MCF 10A (cell line): ENCODE measurements at regions not wholly inside any gene's neighbourhood (a gene's known extent, or its start where the extent isn't known, plus 50 kb on each side); places are given as distances from the start of the nearest gene placed in this dataset.

Experiments
- BruUV-seq: library from RNA; stranded (reverse); fragments of 400-500 nt; replicated peaks from 2 replicates; lab custom pipeline; 2021; lab: Mats Ljungman, UMichigan
- CTCF ChIA-PET: fragments of 300-600 bp; sonication (Branson Sonifier 250); formaldehyde crosslinking; extraction: SDS; loops from one replicate; lab custom pipeline; 2021; ENCODE audit warnings: antibody characterized with exemption, inconsistent platforms; lab: Yijun Ruan, JAX
- POLR2A ChIA-PET: fragments of 300-600, 350-650 bp; sonication (Branson Sonifier 250); formaldehyde crosslinking; extraction: SDS; loops from one replicate; lab custom pipeline; 2020; ENCODE audit warnings: antibody characterized with exemption, inconsistent platforms; lab: Yijun Ruan, JAX
- DNase-seq: peaks from one replicate; pipeline ENCODE4 v3.0.0-alpha.2; 2018; ENCODE audit not compliant: unreplicated experiment
- H3K27ac Mint-ChIP-seq: one replicate; pipeline ENCODE4 v1.8.0; 2022; ENCODE audit warnings: mild to moderate bottlenecking, low read depth, mixed read lengths; ENCODE audit not compliant: unreplicated experiment
- H3K27me3 Mint-ChIP-seq: one replicate; pipeline ENCODE4 v1.8.0; 2022; ENCODE audit warnings: mixed read lengths; ENCODE audit not compliant: insufficient read depth, unreplicated experiment
- H3K36me3 Mint-ChIP-seq: one replicate; pipeline ENCODE4 v1.8.0; 2022; ENCODE audit warnings: mild to moderate bottlenecking, moderate library complexity, mixed read lengths; ENCODE audit not compliant: insufficient read depth, unreplicated experiment
- H3K4me1 Mint-ChIP-seq: one replicate; pipeline ENCODE4 v1.8.0; 2022; ENCODE audit warnings: mixed read lengths; ENCODE audit not compliant: insufficient read depth, unreplicated experiment
- H3K4me3 Mint-ChIP-seq: one replicate; pipeline ENCODE4 v1.8.0; 2022; ENCODE audit warnings: mild to moderate bottlenecking, moderate library complexity, mixed read lengths; ENCODE audit not compliant: unreplicated experiment
- H3K9me3 Mint-ChIP-seq: one replicate; pipeline ENCODE4 v1.8.0; 2022; ENCODE audit warnings: mixed read lengths; ENCODE audit not compliant: unreplicated experiment
- intact Hi-C: fragments of 100-400 bp; cut with micrococcal nuclease; formaldehyde crosslinking; loops from 2 replicates; pipeline ENCODE4 v1.14.1; 2022
- TF ChIP-seq, protein P1 (sequence below): fragments of 200-600 bp; IDR thresholded peaks from one replicate; pipeline ENCODE4 v1.8.0; 2022; ENCODE audit warnings: antibody characterized with exemption, mild to moderate bottlenecking; ENCODE audit not compliant: unreplicated experiment

DNA sequence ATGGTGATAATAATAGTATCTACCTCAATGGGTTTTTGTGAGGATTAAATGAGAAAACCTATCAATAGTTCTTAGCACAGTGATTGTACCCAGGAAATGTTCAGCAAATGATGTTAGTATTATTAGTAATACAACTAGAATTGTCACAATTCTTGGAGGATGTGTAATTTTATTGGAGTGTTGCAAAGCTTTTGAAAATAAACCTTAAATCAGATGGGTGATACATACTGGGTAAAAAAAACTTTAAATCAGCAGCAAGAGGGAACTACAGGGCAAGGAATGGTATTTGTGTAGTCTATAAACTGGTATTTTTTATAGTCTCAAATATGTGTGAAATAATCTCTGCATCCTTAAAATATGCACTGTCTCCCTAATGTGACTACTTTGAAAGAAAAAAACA is 371.6 kb downstream of the PIK3R1 start:
- POLR2A ChIA-PET = no interaction called here
- intact Hi-C loops = no loop called here
- no TSS peak for BruUV-seq
- no peaks in the 10 kb centered on the region for H3K4me1 Mint-ChIP-seq
- H3K27me3 Mint-ChIP-seq = no peaks in the 10 kb centered on the region
- no peak overlapping the region for H3K4me3 Mint-ChIP-seq
- no peaks in the 10 kb centered on the region for H3K36me3 Mint-ChIP-seq
- TF ChIP-seq, protein P1, sequence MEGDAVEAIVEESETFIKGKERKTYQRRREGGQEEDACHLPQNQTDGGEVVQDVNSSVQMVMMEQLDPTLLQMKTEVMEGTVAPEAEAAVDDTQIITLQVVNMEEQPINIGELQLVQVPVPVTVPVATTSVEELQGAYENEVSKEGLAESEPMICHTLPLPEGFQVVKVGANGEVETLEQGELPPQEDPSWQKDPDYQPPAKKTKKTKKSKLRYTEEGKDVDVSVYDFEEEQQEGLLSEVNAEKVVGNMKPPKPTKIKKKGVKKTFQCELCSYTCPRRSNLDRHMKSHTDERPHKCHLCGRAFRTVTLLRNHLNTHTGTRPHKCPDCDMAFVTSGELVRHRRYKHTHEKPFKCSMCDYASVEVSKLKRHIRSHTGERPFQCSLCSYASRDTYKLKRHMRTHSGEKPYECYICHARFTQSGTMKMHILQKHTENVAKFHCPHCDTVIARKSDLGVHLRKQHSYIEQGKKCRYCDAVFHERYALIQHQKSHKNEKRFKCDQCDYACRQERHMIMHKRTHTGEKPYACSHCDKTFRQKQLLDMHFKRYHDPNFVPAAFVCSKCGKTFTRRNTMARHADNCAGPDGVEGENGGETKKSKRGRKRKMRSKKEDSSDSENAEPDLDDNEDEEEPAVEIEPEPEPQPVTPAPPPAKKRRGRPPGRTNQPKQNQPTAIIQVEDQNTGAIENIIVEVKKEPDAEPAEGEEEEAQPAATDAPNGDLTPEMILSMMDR = no peak
- no peak for DNase-seq
- no peak overlapping the region for H3K27ac Mint-ChIP-seq
- H3K9me3 Mint-ChIP-seq = no peaks in the 10 kb centered on the region
- CTCF ChIA-PET = interaction anchor here (0.7 kb wide), 1 partner anchor 219 kb away, joined by 4 read pairs; no protein-coding TSS in a partner anchor

DNA sequence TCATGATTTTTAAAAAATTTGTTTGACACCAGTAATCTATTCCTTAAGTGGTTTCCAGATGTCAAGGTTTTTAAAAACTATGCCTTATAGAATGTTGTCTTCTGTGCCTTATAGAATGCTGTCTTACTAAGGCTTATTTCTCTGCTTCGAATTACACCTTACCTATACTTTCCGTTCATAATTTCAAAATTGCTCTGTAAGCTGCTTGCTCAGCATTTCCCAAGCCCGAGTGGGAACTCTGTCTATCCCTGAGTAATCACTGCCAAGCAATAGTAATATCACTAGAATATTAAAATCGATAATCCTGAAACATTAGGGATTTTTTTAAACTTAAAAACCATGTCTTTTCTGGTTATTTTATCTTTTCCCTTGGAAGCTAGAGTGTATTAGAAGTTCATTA is 376.3 kb downstream of the PIK3R1 start:
- intact Hi-C loops = no loop called here
- POLR2A ChIA-PET = no interaction called here
- H3K27ac Mint-ChIP-seq = no peak overlapping the region
- H3K4me3 Mint-ChIP-seq = no peak overlapping the region
- no peak for DNase-seq
- H3K4me1 Mint-ChIP-seq = no peaks in the 10 kb centered on the region
- H3K9me3 Mint-ChIP-seq = no peaks in the 10 kb centered on the region
- no peaks in the 10 kb centered on the region for H3K27me3 Mint-ChIP-seq
- BruUV-seq = no TSS peak
- H3K36me3 Mint-ChIP-seq = no peaks in the 10 kb centered on the region
- CTCF ChIA-PET = no interaction called here
- TF ChIP-seq, protein P1 = no peak

DNA sequence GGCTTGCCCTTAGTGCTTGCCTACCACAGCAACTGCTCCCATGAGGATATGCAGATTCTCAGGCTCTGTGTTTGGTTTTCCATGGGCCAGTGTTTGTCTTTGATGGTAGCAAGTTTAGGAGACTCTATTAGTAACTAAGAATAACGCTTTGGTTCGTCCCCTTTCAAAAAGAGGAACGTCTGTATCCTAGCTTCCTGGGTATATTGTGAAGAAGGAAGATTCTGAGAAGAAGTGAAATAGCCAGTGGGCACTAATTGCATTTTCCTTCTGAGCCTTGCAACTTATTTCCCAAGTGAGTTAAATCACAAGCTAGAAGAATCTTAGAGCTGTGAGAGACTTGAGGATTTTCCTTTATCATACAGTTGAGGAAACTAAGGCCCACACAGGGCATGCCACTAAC is 376.8 kb downstream of the PIK3R1 start:
- POLR2A ChIA-PET = no interaction called here
- DNase-seq = no peak
- TF ChIP-seq, protein P1 = no peak
- Mint-ChIP-seq H3K27ac (no peak overlapping the region), H3K4me3 (no peak overlapping the region), H3K36me3 (no peaks in the 10 kb centered on the region), H3K4me1 (no peaks in the 10 kb centered on the region), H3K27me3 (no peaks in the 10 kb centered on the region), H3K9me3 (no peaks in the 10 kb centered on the region)
- BruUV-seq = no TSS peak
- CTCF ChIA-PET = interaction anchor here (1.0 kb wide), 1 partner anchor 31 kb away, joined by 3 read pairs; no protein-coding TSS in a partner anchor
- intact Hi-C loops = no loop called here

DNA sequence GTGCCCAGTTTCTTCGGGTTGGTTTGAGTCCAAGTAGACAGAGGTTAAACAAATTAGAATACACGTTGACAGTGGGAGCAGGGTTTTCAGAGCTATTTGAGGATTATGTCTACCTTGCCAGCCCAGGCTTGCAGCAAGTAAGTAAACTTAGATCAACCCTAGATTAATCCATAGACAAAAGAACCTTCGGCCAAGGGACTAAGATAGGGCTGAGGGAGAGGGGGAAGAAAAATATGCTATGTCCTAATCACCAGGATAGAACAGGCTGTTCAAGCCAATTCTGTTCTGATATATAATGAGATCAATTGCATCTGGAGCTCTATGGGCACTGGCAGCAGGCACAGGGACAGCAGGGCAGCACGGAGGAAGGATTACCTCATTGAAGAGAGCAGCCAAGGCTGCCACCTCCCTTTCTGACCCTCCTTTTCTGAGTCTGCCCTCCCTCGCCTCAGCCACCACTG is 377.7 kb downstream of the PIK3R1 start:
- H3K36me3 Mint-ChIP-seq = no peaks in the 10 kb centered on the region
- H3K27ac Mint-ChIP-seq = no peak overlapping the region
- no peaks in the 10 kb centered on the region for H3K4me1 Mint-ChIP-seq
- no TSS peak for BruUV-seq
- no peak for DNase-seq
- H3K9me3 Mint-ChIP-seq = no peaks in the 10 kb centered on the region
- intact Hi-C loops = no loop called here
- H3K4me3 Mint-ChIP-seq = no peak overlapping the region
- TF ChIP-seq, protein P1 = no peak
- no peaks in the 10 kb centered on the region for H3K27me3 Mint-ChIP-seq
- ChIA-PET POLR2A (interaction anchor here (0.6 kb wide), 1 partner anchor 11 kb away, joined by 3 read pairs; no protein-coding TSS in a partner anchor), CTCF (interaction anchor here (1.0 kb wide), 1 partner anchor 31 kb away, joined by 3 read pairs; no protein-coding TSS in a partner anchor)
